HCT116 (cell line): ENCODE measurements at regions not wholly inside any gene's neighbourhood (a gene's known extent, or its start where the extent isn't known, plus 50 kb on each side); places are given as distances from the start of the nearest gene placed in this dataset.

Experiments used
- ATAC-seq: fragments of 200-7000 bp; cut with Tn5 transposase; 2 replicates; pipeline ENCODE4 v1.9.1; 2020; ENCODE audit warnings: mild to moderate bottlenecking, moderate library complexity
- BruUV-seq: library from RNA; stranded (reverse); fragments of 400-500 nt; replicated peaks from 2 replicates; lab custom pipeline; 2021; lab: Mats Ljungman, UMichigan
- CTCF ChIA-PET: fragments of 300-600 bp; sonication (Branson Sonifier 250); formaldehyde crosslinking; loops from one replicate; lab custom pipeline; 2021; ENCODE audit warnings: antibody characterized with exemption; lab: Charles Lee
- POLR2A ChIA-PET: fragments of 300-600, 350-600 bp; sonication (Branson Sonifier 250); formaldehyde crosslinking; loops from one replicate; lab custom pipeline; 2021; ENCODE audit warnings: antibody characterized with exemption; lab: Charles Lee
- RAD21 ChIA-PET, 2 experiments: fragments of 300-600 bp; sonication (Branson Sonifier 250); formaldehyde crosslinking; loops; one replicate each; lab custom pipeline; 2023; ENCODE audit warnings: low total read pairs in 2 of 2; ENCODE audit not compliant: uncharacterized antibody in 2 of 2, unreplicated experiment in 2 of 2, low non-redundant PET in 1 of 2; lab: Charles Lee
- DNase-seq: peaks from one replicate; pipeline ENCODE4 v3.0.0-alpha.2; 2010; ENCODE audit warnings: low read depth, low spot score
- H2AFZ ChIP-seq: fragments of 200-600 bp; shearing (Covaris generic), sonication (generic); 2 replicates; pipeline ENCODE4 v1.6.1; 2017; ENCODE audit warnings: low read depth, mixed run types, mixed read lengths, antibody characterized with exemption, low read length; ENCODE audit not compliant: poor library complexity, severe bottlenecking
- H3K27ac ChIP-seq: 2 replicates; pipeline ENCODE4 v1.5.1; 2012; ENCODE audit warnings: low read depth, low read length
- H3K27me3 ChIP-seq: fragments of 200-600 bp; sonication (generic); 2 replicates; pipeline ENCODE4 v1.6.1; 2016; ENCODE audit warnings: mixed run types, low read length, mixed read lengths; ENCODE audit not compliant: insufficient read depth
- H3K36me3 ChIP-seq, 2 experiments: fragments of 200-500 bp in 1 of 2; fragments of 200-600 bp in 1 of 2; sonication (Bioruptor generic) in 1 of 2; sonication (generic) in 1 of 2; 2 replicates each; pipeline versions ENCODE4 v1.5.1 to v1.6.1; 2014 to 2016; ENCODE audit warnings: low read length in 2 of 2, inconsistent platforms in 1 of 2, mixed read lengths in 1 of 2, mixed run types in 1 of 2; ENCODE audit not compliant: insufficient read depth in 2 of 2, control insufficient read depth in 1 of 2
- H3K4me1 ChIP-seq, 2 experiments: fragments of 200-600 bp in 1 of 2; sonication (generic) in 1 of 2; 2 replicates each; pipeline versions ENCODE4 v1.5.1 to v1.6.1; 2012 to 2017; ENCODE audit warnings: low read length in 2 of 2, inconsistent platforms in 1 of 2, mild to moderate bottlenecking in 1 of 2, mixed read lengths in 1 of 2, mixed run types in 1 of 2, moderate library complexity in 1 of 2; ENCODE audit not compliant: insufficient read depth in 2 of 2, control insufficient read depth in 1 of 2
- H3K4me2 ChIP-seq: fragments of 200-600 bp; sonication (generic); 2 replicates; pipeline ENCODE4 v1.6.1; 2017; ENCODE audit warnings: mixed run types, low read length, mixed read lengths
- H3K4me3 ChIP-seq, 2 experiments: fragments of 200-600 bp in 1 of 2; sonication (generic) in 1 of 2; replicated peaks in 1 of 2; 2 replicates each; pipeline ENCODE4 v1.5.1; 2011 to 2016; ENCODE audit warnings: low read length in 2 of 2, control low read depth in 1 of 2, low read depth in 1 of 2, mild to moderate bottlenecking in 1 of 2, mixed read lengths in 1 of 2, mixed run types in 1 of 2
- H3K79me2 ChIP-seq: fragments of 200-600 bp; sonication (generic); 2 replicates; pipeline ENCODE4 v1.6.1; 2017; ENCODE audit warnings: mild to moderate bottlenecking, mixed run types, low read length, moderate library complexity, mixed read lengths; ENCODE audit not compliant: insufficient read depth
- H3K9ac ChIP-seq: fragments of 200-600 bp; sonication (generic); 2 replicates; pipeline ENCODE4 v1.6.1; 2016; ENCODE audit warnings: low read length, mixed read lengths
- H3K9me2 ChIP-seq: fragments of 200-600 bp; sonication (generic), shearing (Covaris generic); 2 replicates; pipeline ENCODE4 v1.6.1; 2017; ENCODE audit warnings: mixed run types, mild to moderate bottlenecking, moderate library complexity; ENCODE audit not compliant: insufficient read depth
- H3K9me3 ChIP-seq, 2 experiments: fragments of 200-500 bp in 1 of 2; fragments of 200-600 bp in 1 of 2; sonication (Bioruptor generic) in 1 of 2; sonication (generic) in 1 of 2; 2 replicates each; pipeline ENCODE4 v1.6.1; 2014 to 2017; ENCODE audit warnings: low read length in 2 of 2, mixed read lengths in 2 of 2, inconsistent platforms in 1 of 2, low read depth in 1 of 2, mild to moderate bottlenecking in 1 of 2, mixed run types in 1 of 2, moderate library complexity in 1 of 2; ENCODE audit not compliant: control insufficient read depth in 1 of 2, insufficient read depth in 1 of 2
- H4K20me1 ChIP-seq: fragments of 200-600 bp; sonication (generic), shearing (Covaris generic); 2 replicates; pipeline ENCODE4 v1.6.1; 2017; ENCODE audit warnings: mixed run types, mild to moderate bottlenecking, moderate library complexity; ENCODE audit not compliant: insufficient read depth
- CBX3 ChIP-seq: IDR thresholded peaks from 2 replicates; pipeline ENCODE4 v1.6.1; 2012; ENCODE audit warnings: low read depth
- CEBPB ChIP-seq: IDR thresholded peaks from 2 replicates; pipeline ENCODE4 v1.6.1; 2012; ENCODE audit warnings: low read depth
- CTCF ChIP-seq, 3 experiments: fragments of 200-600 bp in 1 of 3; sonication (generic) in 1 of 3; IDR thresholded peaks in 2 of 3; conservative IDR thresholded peaks in 1 of 3; 2 replicates each; pipeline ENCODE4 v1.5.1; 2012 to 2017; ENCODE audit warnings: low read depth in 2 of 3, low read length in 2 of 3, antibody characterized with exemption in 1 of 3, borderline replicate concordance in 1 of 3, control low read depth in 1 of 3, mild to moderate bottlenecking in 1 of 3, mixed read lengths in 1 of 3, mixed run types in 1 of 3, moderate library complexity in 1 of 3; ENCODE audit not compliant: insufficient read depth in 1 of 3
- FOSL1 ChIP-seq: IDR thresholded peaks from 2 replicates; pipeline ENCODE4 v1.6.1; 2012; ENCODE audit warnings: low read depth
- MAX ChIP-seq: IDR thresholded peaks from 2 replicates; pipeline ENCODE4 v1.6.1; 2012
- POLR2A ChIP-seq: IDR thresholded peaks from 2 replicates; pipeline ENCODE4 v1.7.0; 2011; ENCODE audit warnings: borderline replicate concordance; ENCODE audit not compliant: insufficient read depth, insufficient read length; ENCODE audit errors: extremely low read depth
- SP1 ChIP-seq: IDR thresholded peaks from 2 replicates; pipeline ENCODE4 v1.6.1; 2012; ENCODE audit warnings: low read depth
- YY1 ChIP-seq: IDR thresholded peaks from 2 replicates; pipeline ENCODE4 v1.6.1; 2011; ENCODE audit warnings: low read length, low read depth, moderate library complexity, mild to moderate bottlenecking; ENCODE audit not compliant: insufficient replicate concordance; ENCODE audit errors: extremely low read depth
- ZFX ChIP-seq: fragments of 450-650 bp; IDR thresholded peaks from 2 replicates; pipeline ENCODE4 v1.6.1; 2017
- ZNF274 ChIP-seq: fragments of 200-500 bp; sonication (Bioruptor generic); IDR thresholded peaks from 2 replicates; pipeline ENCODE4 v1.6.1; 2014; ENCODE audit warnings: mild to moderate bottlenecking, low read depth, low read length, inconsistent platforms
- intact Hi-C: fragments of 100-400 bp; cut with micrococcal nuclease; formaldehyde crosslinking; loops from 2 replicates; pipeline ENCODE4 v1.10.0; 2022

- H3K4me1 ChIP-seq, result peaks cover 19 to 32% of the 10 kb centered on the region in 2 experiments
- H3K4me2 ChIP-seq, result no peak overlapping the region
- no peak for TF ChIP-seq POLR2A
- TF ChIP-seq ZFX, result no peak
- TF ChIP-seq ZNF274, result no peak
- no peak for TF ChIP-seq SP1
- TF ChIP-seq MAX, result no peak
- no peak for TF ChIP-seq CTCF (IDR thresholded peaks at IDR 0.05 in 2 of 3, conservative IDR thresholded peaks at IDR 0.05 in 1 of 3; ENCODE audit: borderline replicate concordance in 1 of 3, insufficient read depth in 1 of 3, low read depth in 2 of 3, low read length in 2 of 3)
- TF ChIP-seq FOSL1, result no peak
- intact Hi-C loops, result no loop called here
- no peak overlapping the region for H3K4me3 ChIP-seq
- no peaks in the 10 kb centered on the region for H3K9me2 ChIP-seq
- H3K9ac ChIP-seq, result no peak overlapping the region
- no peak for DNase-seq
- H3K36me3 ChIP-seq, result no peaks in the 10 kb centered on the region
- no peaks in the 10 kb centered on the region for H3K79me2 ChIP-seq
- H2AFZ ChIP-seq, result no peak overlapping the region
- ATAC-seq, result no peak
- ChIA-PET CTCF (no interaction called here), RAD21 (no interaction called here), POLR2A (no interaction called here)
- no peaks in the 10 kb centered on the region for H3K9me3 ChIP-seq
- H3K27me3 ChIP-seq, result no peaks in the 10 kb centered on the region
- no peaks in the 10 kb centered on the region for H4K20me1 ChIP-seq
- BruUV-seq, result no TSS peak
- H3K27ac ChIP-seq, result no peak overlapping the region
Measured at GRCh38 chr6:25177500-25178028, 101.6 kb upstream of the CARMIL1 start.

- peaks cover 17 to 23% of the 10 kb centered on the region in 2 experiments for H3K4me1 ChIP-seq
- no peak overlapping the region for H3K9ac ChIP-seq
- intact Hi-C loops, result no loop called here
- H2AFZ ChIP-seq, result no peak overlapping the region
- no peaks in the 10 kb centered on the region for H3K9me2 ChIP-seq
- no peaks in the 10 kb centered on the region for H3K9me3 ChIP-seq
- H3K4me3 ChIP-seq, result no peak overlapping the region
- no peaks in the 10 kb centered on the region for H3K36me3 ChIP-seq
- no peaks in the 10 kb centered on the region for H3K79me2 ChIP-seq
- H3K27me3 ChIP-seq, result no peaks in the 10 kb centered on the region
- ChIA-PET POLR2A (no interaction called here), CTCF (no interaction called here), RAD21 (no interaction called here)
- TF ChIP-seq CBX3, result no peak
- TF ChIP-seq CEBPB, result no peak
- no peak for TF ChIP-seq ZNF274
- no peak for TF ChIP-seq FOSL1
- TF ChIP-seq YY1, result no peak
- H4K20me1 ChIP-seq, result no peaks in the 10 kb centered on the region
- no peak overlapping the region for H3K27ac ChIP-seq
- ATAC-seq (no peak), DNase-seq (no peak)
- H3K4me2 ChIP-seq, result no peak overlapping the region
- no TSS peak for BruUV-seq
Measured at GRCh38 chr6:25178336-25179035, 100.7 kb upstream of the CARMIL1 start.
